CD4-positive, alpha-beta T cell treated with Interleukin-15 for 1 hour (primary cell): ENCODE measurements at regions not wholly inside any gene's neighbourhood (a gene's known extent, or its start where the extent isn't known, plus 50 kb on each side); places are given as distances from the start of the nearest gene placed in this dataset.
"Not testable (repeated sequence)": the region's sequence is repeated elsewhere in the genome, so short reads cannot be mapped to it uniquely, and the experiment has no call there.

Source experiments
- DNase-seq: peaks from one replicate; pipeline ENCODE4 v3.0.0-alpha.2; 2020

DNA sequence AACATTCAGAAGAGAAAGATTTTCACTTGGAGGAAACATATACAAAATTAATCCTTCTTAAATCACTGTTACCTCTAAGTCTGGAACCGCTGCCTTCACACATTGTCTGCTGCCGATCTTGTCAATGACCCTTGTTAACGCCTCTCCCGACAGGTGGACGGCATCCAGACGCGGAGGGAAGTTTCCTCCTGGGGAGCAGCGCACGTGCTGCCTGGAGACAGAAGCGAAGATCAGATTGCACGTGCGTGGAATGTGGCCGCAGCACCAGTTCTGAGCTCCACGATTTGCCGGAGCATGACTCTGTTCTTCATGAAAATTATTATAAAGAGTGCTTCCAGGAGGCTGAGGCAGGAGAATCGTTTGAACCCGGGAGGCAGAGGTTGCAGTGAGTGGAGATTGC, 183.6 kb upstream of the IRX4 start:
- DNase-seq, result no peak

GRCh38 chr5:2063380-2063779, 180.7 kb upstream of the IRX4 start:
- DNase-seq, result not testable (repeated sequence)

DNA sequence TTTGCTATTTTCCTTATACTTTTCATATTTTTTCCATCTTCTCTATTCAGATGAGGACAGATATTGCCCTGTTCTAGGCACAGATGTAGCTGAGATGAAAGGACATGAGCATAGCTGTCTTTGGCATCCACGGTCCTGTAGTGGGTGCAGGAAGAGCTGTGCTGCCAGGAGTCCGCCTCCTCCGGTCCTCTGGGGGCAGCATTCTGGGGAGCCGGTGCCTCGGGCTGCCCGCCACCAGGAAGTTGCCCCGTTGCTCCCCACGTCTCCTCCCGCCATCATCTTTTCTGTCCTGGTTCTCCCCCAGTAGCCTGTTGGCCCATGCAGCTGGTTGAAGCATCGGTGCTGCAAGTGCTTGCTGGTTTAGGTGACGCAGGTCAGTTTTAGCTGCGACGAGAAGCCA, 170.0 kb upstream of the IRX4 start:
- DNase-seq, result no peak

GRCh38 chr5:2049876-2050275, 167.2 kb upstream of the IRX4 start:
- DNase-seq, result no peak

DNA sequence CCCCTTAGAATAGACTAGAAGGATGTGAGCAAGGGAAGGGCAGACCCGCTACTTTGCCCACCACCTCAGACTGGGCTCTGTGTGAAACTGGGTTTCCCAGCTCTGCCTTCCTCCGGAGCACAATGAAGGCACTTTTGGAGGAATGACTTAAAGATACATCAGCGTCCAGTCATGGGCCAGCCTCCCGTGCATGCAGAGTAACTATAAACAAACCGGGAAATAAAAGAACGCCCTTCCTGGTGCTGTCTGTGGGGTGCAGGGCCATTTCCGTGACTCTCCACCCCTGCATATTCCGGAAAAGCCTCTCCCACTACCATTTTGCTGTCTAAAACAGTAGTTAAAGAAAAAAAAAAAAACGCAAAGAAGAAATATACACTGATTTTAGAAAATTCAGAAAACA, 165.9 kb upstream of the IRX4 start:
- DNase-seq, result no peak

GRCh38 chr5:2047341-2047927, 164.7 kb upstream of the IRX4 start:
- no peak for DNase-seq

DNA sequence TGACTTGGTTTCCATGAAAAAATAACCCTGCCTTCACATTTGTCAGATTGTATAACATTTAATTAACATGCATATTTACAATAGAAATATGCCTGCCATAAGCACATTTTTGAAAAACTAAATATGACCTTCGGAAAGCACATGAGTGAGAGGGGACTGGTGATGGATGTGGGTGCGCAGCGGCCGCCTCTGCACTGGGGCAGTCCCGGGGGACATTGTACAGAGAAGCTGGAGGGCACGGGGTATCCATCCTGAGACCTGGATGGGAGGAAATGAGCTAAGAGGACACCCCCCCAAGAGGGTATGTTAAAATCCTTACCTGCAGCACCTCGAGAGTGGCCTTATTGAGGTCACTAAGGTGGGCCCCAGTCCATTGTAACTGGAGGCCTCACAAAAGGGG, 161.3 kb upstream of the IRX4 start:
- no peak for DNase-seq

- DNase-seq, result no peak
These were observed 156.4 kb upstream of the IRX4 start for GRCh38 chr5:2039180-2039531.

DNA sequence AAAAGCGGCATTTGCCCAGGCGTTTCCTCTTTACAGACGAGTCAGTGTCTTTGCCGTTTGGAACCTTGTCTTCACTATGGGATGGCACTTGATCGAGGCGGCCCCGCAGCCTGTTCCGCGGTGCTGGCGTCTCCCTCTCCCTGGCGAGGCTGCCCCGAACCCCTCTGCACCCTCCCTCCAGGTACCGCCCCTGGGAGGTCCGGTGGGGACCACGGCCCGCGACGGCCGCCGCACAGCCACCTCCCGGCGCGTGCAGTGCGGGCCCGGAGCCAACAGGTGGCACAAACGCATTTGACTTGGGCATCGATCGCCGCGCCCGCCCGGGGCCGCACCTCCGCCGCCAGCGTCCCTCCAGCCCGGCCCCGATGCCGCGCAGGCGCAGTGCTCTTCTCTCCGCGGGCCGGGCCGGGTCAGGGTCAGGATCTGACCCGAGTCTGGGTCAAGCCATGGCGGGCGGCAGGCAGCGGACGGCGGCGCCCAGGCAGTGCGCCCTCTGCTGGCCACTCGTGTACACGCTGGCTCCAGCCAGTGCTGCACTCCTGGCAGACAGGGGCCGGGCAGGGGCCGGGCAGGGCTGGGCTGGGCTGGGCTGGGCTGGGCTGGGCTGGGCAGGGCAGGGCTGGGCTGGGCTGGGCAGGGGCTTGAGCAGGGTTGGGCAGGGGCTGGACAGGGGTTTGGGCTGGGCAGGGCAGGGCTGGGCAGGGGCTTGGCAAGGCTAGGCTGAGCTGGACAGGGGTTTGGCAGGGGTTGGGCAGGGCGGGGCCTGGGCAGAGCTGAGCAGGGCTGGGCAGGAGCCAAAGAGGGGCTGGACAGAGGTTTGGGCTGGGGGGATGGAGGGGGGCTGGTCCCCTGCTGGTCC, 155.8 kb upstream of the IRX4 start:
- DNase-seq, result peak; percentile 38

- no peak for DNase-seq
These were observed 154.2 kb upstream of the IRX4 start for GRCh38 chr5:2036885-2037284.

DNA sequence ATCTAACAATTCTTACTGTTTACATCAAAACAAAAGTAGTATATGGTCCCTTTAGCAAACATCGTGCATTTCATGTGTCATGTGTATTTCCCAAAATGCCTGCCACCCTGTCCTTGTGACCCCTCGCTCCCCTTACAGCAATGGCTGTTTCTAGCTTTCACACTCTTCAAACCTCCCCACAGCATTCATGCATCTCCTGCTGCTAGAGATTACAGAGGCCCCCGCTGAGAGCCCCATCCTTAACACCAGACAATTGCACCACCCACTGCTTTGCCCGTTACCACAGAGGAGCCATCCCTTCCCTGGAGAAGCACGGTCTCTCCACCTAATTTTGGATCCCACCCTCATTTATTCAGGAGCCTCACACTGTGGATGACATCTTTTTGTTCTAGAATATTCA, 149.7 kb upstream of the IRX4 start:
- no peak for DNase-seq

DNA sequence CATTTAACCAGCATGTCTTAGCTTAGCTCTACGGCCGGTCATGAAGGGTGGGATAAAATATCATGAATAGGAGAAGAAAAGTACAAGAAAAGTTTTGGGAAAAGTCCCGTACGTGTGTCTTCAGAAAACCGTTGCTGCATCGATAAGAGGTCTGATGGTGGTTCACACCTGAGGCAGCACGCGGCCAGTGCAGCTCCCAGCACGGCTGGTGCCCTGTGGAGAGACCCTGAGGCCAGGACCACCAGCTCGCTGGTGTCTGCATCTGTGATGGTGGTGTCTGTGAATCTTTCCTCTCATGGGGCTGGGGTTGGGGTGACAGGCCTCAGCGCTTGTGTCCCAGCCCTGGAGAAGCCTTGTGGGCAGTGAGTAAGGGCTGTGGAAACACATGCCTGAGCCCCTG, 148.9 kb upstream of the IRX4 start:
- DNase-seq, result no peak

DNA sequence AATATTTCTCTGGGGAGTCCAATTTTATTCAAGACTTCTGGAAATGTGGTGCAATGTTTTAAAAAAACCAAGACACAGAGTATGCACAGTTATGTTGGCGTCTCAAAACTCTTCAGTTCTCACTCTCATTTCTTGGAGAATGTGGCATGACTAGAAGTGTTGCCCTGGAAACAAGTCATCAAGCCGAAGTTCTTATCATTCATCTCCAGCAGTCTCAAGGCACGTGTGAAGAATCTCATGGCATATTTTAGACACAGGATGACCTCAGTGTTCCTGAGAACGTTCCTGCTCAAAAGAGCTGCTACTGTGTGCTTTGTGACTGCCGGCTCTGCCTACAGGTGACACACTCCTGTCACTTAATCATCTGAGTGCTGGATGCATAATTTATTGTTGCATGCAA, 147.4 kb upstream of the IRX4 start:
- DNase-seq, result no peak

DNA sequence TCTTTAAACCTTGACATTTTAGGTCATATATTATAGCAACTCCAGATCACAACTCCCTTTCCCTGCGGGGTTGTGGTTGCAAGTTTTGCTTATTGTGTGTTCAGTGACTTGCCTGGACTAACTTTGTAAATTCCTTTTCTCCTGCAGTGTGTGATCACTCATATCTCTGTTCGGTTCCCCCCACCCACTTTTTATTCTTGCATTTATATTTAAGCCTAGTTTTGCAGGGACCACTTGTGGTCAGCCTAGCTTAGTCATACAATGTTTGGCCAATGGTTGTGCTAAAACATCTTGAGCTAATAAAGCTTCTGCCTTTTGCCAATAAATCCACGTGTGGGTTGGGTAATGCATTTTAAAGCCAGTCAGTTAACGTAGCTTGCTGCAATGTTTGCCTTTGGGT, 146.5 kb upstream of the IRX4 start:
- DNase-seq, result no peak

- DNase-seq, result no peak
These were observed 145.1 kb upstream of the IRX4 start for GRCh38 chr5:2027790-2028189.

GRCh38 chr5:2024986-2025721, 142.4 kb upstream of the IRX4 start:
- no peak for DNase-seq

GRCh38 chr5:2023196-2023595, 140.5 kb upstream of the IRX4 start:
- no peak for DNase-seq

DNA sequence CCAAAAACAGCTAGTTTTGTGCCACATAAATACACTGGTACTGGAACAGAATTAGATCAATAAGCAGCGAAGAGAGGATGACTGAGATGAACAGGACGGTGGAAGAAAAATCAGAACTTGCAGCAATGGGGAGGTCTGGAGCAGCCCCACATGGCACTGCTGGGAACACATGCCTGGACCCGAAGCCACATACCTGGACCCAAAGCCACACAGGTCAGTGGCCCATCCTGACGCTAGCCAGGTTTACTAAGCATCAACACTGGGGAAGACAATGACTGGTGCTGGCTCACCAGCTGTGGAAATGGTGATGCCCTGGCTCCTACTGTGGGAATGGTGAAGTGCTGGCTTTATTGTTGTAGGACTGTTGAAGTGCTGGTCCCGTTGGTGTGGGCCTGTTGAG, 139.7 kb upstream of the IRX4 start:
- no peak for DNase-seq

DNA sequence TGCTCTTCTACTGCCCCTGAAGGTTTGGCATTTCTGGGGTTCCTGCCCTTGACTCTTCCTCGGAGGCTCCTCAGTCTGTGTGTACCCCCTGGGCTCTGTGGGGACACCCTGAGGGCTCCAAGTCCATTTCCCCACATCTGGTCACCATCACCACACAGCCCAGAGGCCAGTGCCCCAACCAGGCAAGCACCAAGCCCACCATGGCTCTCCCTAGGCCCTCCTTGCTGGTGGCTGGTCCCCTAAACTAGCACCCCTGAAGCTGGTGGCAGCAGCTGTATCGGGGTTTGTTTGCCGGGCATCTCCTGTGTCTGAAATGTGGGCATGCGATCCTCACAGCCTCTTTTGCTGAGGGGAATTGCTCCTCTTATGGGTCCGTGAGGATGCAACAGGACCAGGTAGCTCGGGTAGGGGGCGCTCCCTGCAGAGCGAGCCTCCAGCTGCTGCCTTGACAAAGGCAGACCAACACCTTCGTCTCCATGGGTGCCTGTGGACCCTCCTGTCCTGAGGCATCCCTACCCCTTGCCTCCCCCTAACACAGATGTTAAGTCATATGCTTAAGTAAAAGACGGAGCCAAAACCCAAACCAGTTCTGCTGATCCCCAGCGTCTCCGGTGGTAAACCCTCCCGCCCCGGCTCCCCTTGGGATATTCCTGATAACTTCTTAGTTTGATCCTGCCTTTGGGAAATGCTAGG, 138.9 kb upstream of the IRX4 start:
- DNase-seq, result no peak

DNA sequence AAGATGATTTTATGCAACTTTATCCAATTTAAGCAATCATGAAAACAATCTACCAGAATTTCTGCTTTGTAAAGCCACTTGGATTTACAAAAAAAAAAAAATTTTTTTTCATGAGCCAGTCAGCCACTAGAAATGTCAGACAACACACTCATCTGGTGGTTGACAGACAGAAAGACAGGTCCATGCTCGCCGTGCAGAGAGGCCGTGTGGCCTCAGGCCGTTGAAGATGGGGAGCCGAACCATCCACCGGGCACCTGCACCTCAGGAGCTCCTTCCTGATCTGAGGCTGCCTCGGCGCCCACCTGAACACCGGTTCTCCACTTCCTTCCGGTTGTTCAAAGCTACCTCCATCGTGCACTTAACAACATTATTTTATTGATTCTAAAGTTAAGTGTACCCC, 138.0 kb upstream of the IRX4 start:
- no peak for DNase-seq

GRCh38 chr5:2019716-2020115, 137.0 kb upstream of the IRX4 start:
- DNase-seq, result no peak

- DNase-seq, result no peak
These were observed 135.6 kb upstream of the IRX4 start for GRCh38 chr5:2018390-2018724.

DNA sequence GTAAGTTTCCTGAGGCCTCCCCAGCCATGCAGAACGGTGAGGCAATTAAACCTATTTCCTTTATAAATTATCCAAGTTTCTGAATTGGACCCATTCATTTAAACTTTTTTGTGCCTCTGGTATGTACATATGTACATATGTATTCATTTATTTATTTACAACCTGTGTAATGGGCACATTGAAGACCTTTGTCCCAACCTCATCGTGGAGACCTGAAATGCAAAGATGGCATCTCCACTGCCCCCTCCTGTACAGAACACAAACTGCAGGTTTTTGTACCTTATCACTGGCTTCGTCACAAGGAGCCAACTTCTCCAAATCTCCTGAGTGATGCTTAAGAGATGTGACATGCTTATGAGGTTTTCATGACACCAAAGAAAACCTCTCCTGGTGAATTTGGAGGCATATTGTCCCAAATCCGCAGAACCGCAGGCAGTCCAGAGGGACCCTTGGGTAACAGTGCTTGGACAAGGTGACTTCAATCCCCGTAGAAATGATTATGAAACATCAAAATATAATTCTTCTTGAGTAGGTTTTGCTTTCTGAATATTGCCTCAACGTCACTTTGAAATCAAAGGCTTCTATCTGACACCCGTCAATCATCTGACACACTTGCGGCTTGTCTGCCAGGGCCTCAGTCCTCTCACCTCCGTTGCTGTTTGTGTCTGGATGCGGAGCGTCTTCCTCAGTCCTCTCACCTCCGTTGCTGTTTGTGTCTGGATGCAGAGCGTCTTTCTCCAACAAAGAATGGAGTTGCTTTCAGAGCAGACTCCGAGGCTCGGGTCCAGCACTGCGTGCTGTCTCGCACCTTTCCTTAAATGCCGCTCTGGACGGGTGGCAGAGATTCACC, 135.0 kb upstream of the IRX4 start:
- no peak for DNase-seq
